ENCODE measurements at regions not wholly inside any gene's neighbourhood (a gene's known extent, or its start where the extent isn't known, plus 50 kb on each side); places are given as distances from the start of the nearest gene placed in this dataset.

DNA sequence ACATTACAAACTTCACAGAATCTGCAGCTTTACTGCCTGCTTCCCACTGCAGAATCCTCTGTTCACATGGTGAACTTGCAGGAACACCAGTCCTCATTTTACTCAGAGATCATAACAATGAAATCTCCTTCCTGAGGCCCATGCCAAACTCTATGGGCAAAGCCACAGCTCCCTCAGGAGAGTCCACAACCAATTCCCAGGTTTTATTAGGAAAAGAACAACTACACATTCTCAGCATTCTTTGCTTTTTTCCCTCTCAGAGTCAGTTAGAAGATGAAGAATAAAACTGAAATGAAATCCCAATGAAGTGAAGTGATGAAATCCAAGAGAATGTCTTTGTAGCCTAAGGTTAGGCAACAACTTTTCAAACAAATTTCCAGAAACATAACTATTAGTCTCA, 233.7 kb downstream of the DSEL start:
- no peak for DNase-seq

GRCh38 chr18:67281746-67282145, 234.8 kb downstream of the DSEL start:
- no peak for DNase-seq

DNA sequence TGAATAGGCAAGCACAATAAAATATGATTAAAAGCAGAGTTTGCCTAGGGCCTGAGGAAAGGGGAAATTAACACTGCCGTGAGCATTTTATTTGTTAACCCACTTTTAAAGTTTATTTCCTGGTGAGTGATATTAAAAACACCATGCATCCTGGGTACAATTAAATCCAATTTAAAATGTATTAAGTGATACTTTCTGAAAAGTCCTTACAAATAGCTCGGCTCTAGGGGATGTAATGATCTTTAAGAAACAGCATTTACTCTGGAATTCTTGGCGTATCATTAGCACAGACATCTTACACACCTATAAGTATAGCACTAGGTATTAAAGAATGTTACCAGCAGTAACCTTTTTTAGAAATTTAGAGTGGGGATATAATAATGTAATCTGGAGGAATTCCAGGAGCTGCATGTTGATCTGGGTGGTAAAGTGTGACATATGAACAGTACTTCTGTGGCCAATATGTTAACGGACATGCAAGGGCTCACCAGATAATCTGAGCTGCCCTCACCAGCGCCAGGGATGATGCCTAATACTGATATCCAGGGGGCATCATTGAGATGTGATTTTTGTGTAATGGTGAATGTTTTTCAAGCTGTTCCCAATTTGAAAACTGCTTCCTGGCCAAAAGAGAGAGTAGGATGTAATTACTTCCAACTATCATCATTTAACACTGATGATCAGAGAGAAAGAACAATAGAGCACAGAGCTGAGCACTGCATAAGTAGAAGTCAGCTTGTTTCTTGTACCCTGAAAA, 235.9 kb downstream of the DSEL start:
- DNase-seq, result no peak

- no peak for DNase-seq
Measured at GRCh38 chr18:67279988-67280387, 236.5 kb downstream of the DSEL start.

- DNase-seq, result no peak
Measured at GRCh38 chr18:67278984-67279383, 237.5 kb downstream of the DSEL start.

DNA sequence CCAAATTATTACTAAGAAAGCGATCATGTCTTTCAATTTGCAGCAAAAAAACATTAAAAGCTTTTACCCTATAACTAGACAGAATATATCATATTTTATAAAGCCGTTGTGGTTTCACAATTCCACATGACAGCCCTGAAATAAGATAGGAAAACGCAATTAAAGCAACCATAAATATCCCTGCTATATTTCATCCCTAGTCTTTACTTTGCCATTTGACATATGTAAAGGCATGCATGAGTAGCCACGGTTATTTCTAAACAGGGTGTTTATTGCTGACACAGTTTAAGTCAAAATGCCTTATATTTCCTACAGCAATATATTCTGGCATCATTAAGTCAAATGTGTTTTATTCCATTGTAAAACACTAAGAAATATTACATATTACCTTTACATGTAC, 239.9 kb downstream of the DSEL start:
- no peak for DNase-seq

DNA sequence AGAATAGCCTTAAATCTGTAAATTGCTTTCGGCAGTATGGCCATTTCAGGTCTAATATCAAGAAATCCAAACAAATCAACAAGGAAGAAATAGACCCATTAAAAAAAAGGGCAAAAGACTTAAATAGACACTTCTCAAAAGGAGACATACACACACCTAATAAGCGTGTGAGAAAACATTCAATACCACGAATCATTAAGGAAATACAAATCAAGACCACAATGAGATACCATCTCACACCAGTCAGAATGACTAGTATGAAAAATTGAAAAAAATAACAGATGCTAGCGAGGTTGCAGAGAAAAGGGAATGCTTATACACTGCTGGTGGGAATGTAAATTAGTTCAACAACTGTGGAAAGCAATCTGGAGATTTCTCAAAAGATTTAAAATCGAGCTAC, 243.2 kb downstream of the DSEL start:
- DNase-seq, result no peak

DNA sequence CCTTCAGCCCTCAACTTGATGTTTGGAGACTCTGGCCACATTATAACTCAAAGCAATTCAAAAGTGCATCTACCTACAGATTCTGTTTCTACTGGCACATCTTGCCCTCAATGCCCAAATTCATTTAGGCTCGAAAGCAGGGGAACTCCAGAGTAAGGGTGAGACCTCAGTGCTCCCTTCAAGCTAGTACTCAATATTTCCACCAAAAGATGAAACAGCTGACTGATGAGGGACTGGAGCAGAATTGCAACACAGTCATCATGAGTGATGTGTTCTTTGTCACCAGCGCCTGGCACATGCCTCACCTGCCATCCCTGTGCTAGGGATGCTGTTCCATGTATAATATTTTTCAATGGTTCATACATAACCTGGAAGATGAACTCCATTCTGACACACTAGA, 247.3 kb downstream of the DSEL start:
- DNase-seq, result no peak

GRCh38 chr18:67268530-67268929, 248.0 kb downstream of the DSEL start:
- DNase-seq, result no peak

DNA sequence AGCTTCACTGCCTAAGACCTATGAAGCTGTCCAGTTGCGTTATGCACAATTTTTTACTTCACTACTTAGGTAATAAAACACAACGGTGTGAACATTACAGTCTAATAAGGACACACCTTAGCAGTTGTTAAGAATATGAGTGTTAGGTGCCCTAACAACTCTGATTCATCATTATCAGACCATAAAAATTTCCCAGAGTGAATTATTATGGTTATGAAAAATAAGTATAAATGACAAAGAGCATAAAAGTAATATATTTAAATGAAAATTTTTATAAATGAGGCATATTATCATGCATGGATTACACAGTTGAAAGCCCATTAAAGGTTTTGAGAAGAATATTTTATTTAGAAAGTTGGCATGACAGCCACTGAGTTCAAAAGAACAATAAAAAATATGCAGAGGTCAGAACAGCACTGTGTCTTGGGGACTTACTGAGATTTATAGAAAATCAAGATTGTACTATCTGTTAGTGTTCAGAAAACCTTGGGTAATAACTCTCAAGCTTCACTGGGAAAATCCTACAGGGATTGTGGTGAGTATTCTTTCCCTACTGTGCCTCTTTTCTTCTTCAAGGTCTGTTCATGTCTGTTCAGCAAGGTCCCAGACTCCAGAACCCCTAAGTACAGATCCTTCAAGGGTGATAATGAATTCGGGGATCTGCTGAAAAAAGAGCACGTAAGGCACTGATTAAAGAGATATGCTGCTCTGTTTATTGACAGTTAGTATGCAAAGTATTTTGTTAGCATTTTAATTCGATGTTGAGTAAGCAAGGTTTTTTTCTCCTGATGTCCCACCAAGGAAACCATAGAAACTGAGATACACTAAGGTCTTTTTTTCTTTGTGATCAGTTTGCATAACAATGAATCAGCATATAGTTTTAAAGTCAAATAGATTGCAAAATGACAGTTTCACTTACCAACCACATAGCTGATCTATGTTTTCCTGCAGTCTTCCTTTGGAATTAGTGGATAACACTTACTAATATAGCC, 250.0 kb downstream of the DSEL start:
- DNase-seq, result no peak

- no peak for DNase-seq
Measured at GRCh38 chr18:67265464-67266245, 250.9 kb downstream of the DSEL start.

DNA sequence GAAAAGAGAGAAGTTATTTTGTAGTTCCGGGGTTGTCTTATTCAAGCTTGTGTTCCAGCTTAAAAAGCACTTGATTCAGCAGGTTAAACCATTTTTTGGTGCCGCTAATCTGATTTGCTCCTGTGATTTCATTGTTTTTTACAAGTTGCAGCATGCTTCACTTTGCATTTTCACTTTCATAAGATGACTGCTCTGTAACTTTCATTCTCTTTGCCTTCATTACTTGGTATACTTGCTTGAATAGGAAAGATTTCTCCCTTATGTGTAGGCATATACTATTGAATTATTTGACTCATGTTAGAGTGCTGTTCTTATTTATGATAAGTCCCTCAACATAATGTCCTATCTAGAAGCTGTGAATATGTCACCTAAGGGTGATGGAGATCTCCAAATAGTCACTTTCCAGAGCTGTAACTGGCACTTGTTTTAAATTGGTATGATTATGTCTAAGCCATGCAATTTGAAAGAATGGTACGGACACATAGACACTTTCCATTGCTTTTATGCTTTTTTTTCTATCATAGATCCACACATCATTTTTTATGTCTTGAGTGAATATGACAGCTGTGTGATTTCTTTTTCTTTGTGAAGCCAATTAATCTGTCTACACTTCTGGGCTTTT, 254.5 kb downstream of the DSEL start:
- no peak for DNase-seq

GRCh38 chr18:67260841-67261240, 255.7 kb downstream of the DSEL start:
- no peak for DNase-seq

DNA sequence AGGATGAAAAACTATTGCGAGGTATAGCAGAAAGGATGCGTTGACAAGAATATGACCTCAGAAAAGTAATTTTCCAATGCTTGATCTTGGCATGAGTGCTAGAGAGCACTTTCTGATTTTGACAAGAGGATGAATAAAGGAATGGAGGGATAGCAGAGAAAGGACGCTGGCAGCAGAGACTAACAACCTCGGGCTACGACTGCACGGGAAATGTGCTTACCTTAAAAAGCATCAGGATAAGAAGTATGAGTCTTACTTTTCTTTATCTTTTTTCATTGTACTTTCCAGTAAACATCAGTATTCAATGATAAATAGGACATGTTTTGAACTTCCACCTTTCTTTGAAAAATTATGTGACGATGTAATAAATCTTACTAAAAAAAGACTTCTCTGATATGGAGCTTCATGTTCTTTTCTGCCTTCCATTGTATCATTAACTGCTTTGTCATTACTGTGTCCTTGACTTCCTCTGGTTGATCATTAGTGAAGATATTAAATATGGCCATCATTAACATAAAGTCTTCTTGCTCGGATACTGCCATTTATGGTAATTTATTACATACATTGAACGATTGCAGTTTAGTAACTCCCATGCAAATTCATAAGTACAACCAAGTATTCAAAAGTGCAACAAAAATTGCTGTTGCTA, 265.6 kb downstream of the DSEL start:
- no peak for DNase-seq

DNA sequence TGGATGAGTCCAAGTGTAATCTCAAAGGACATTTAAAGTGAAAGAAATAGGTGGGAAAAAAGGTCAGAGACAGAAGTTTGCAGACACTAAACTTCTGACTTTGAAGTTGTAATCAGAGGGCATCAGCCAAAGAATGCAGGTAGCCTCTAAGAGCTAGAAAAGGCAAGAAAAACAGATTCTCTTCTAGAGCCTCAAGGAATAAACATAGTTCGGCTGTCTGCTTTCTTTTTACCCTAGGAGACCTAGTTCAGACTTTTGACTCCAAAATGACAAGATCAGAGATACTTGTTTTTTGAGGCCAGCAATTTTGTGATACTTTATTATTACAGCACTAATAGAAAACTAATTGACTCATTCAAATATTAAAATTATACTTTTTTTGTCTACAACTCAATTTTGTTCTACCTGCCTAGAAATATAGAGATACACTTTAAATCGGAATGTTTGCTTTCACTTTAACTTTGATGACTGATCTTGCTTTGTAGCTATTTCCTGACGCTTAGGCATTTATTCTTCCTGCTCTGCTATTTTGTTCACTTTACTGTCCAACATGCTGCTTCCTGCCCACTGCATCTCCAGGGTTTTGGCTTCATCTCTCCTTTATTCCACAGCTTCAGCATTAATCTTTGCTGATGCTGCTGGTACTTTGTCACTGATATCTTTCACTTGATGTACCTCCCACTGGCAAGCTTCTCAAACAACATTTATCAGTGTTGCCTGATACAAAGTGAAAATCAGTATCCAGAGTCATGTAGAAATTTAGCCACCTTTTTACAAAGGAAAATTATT, 272.5 kb downstream of the DSEL start:
- DNase-seq, result no peak

DNA sequence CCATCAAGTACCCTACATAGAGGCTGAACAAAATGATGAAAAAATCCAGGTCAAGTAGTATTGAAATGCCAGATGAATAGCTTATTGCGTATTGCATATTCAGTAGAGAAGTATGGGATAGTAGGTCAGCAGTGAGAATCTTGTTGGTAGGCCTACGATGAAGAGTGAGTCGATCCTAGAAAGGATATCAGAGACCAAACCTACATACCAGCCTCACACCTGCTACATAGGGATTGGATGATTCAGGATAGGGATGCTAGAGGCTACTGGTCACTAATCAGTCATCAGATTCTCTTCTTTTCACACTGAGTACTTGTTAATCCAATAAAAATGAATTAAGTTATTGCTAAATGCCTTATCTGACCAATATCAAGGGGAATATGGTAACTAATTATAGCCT, 274.5 kb downstream of the DSEL start:
- no peak for DNase-seq

GRCh38 chr18:67241299-67241698, 275.2 kb downstream of the DSEL start:
- DNase-seq, result no peak

DNA sequence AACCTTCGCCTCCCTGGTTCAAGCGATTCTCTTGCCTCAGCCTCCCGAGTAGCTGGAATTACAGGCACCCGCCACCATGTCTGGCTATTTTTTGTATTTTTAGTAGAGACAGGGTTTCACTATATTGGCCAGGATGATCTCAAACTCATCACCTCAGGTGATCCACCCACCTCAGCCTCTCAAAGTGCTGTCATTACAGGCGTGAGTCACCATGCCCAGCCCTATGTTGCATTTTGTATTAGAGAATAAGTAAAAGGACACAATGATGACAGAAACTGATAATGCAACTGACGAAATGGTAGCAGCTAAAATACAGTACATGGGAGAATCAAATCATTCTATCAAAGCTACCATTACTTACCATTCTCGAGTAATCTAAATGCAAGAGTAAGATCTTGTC, 276.7 kb downstream of the DSEL start:
- peak; percentile 14 for DNase-seq

GRCh38 chr18:67232991-67233390, 283.5 kb downstream of the DSEL start:
- DNase-seq, result no peak

- DNase-seq, result no peak
Measured at GRCh38 chr18:67232406-67232805, 284.1 kb downstream of the DSEL start.

DNA sequence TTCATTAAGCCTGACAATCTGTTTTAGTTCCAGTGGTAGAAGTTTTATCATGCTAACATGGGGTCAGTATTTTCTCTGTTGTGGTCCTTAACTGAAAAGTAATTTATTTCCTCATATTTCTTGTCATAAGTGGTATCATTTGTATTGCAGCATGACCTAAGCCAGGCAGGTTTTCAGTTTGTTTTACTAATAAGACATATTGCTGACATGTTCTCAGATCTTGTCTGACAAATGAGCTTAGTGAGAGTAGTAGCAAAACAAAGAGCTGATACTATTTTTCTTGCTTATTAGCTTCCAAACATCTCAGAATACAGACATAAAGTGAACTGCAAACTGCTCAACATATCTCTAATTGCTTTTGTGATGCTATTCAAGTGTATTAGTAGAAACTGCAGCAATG, 293.6 kb downstream of the DSEL start:
- DNase-seq, result no peak
